HFF-Myc (cell line): ENCODE measurements at regions not wholly inside any gene's neighbourhood (a gene's known extent, or its start where the extent isn't known, plus 50 kb on each side); places are given as distances from the start of the nearest gene placed in this dataset.

ENCODE experiments used
- DNase-seq: peaks from one replicate; pipeline ENCODE4 v3.0.0-alpha.2; 2011; ENCODE audit warnings: low read depth; ENCODE audit errors: extremely low read depth
- H3K4me3 ChIP-seq: replicated peaks from 2 replicates; pipeline ENCODE4 v1.5.1; 2011; ENCODE audit warnings: low read depth, mild to moderate bottlenecking, control low read depth, low read length
- CTCF ChIP-seq: IDR thresholded peaks from 2 replicates; pipeline ENCODE4 v1.5.1; 2012; ENCODE audit warnings: mild to moderate bottlenecking, low read depth, low read length, control low read depth; ENCODE audit errors: missing control alignments

GRCh38 chr17:77358801-77359200 is 218.0 kb downstream of the SEC14L1 start:
- no peak for DNase-seq

GRCh38 chr17:77359236-77359635 is 218.5 kb downstream of the SEC14L1 start:
- no peak for TF ChIP-seq CTCF
- H3K4me3 ChIP-seq: no peak overlapping the region
- no peak for DNase-seq

More at GRCh38 chr17:77358801-77359200, 218.0 kb downstream of the SEC14L1 start:
- H3K4me3 ChIP-seq: no peak overlapping the region
- no peak for TF ChIP-seq CTCF

GRCh38 chr17:77361986-77362620 is 221.3 kb downstream of the SEC14L1 start:
- no peak overlapping the region for H3K4me3 ChIP-seq
- TF ChIP-seq CTCF: no peak
- no peak for DNase-seq

GRCh38 chr17:77363821-77364361 is 223.1 kb downstream of the SEC14L1 start:
- no peak overlapping the region for H3K4me3 ChIP-seq
- no peak for TF ChIP-seq CTCF
- DNase-seq: no peak

GRCh38 chr17:77364381-77364911 is 223.7 kb downstream of the SEC14L1 start:
- TF ChIP-seq CTCF: no peak
- no peak for DNase-seq
- no peak overlapping the region for H3K4me3 ChIP-seq

- no peak overlapping the region for H3K4me3 ChIP-seq
- no peak for DNase-seq
- no peak for TF ChIP-seq CTCF
These were observed 224.3 kb downstream of the SEC14L1 start for GRCh38 chr17:77364941-77365583.
